Spinal cord (tissue), 9 donors: ENCODE measurements at regions not wholly inside any gene's neighbourhood (a gene's known extent, or its start where the extent isn't known, plus 50 kb on each side); places are given as distances from the start of the nearest gene placed in this dataset.

Experiments
- DNase-seq, 6 donors: peaks; one replicate each; pipeline versions ENCODE4 v3.0.0 to v3.0.0-alpha.2; 2013 to 2015; ENCODE audit warnings: low spot score in 6 of 6, low read depth in 4 of 6
- H3K27ac ChIP-seq: one replicate; pipeline ENCODE4 v1.5.1; 2013; ENCODE audit warnings: low read depth, low read length, control low read depth
- H3K27me3 ChIP-seq: one replicate; pipeline ENCODE4 v1.6.1; 2013; ENCODE audit warnings: low read length; ENCODE audit not compliant: control insufficient read depth, insufficient read depth
- H3K36me3 ChIP-seq: one replicate; pipeline ENCODE4 v1.6.1; 2013; ENCODE audit warnings: low read length; ENCODE audit not compliant: control insufficient read depth, insufficient read depth
- H3K4me1 ChIP-seq: one replicate; pipeline ENCODE4 v1.6.1; 2013; ENCODE audit warnings: low read length; ENCODE audit not compliant: control insufficient read depth, insufficient read depth
- H3K4me3 ChIP-seq: one replicate; pipeline ENCODE4 v1.5.1; 2013; ENCODE audit warnings: low read depth, low read length, control low read depth
- H3K9me3 ChIP-seq: one replicate; pipeline ENCODE4 v1.6.1; 2013; ENCODE audit warnings: low read length; ENCODE audit not compliant: control insufficient read depth, insufficient read depth
- WGBS: methylation state at CpG from one replicate; pipeline ENCODE4 v1.1.5; 2013; ENCODE audit warnings: missing lambda C conversion rate; ENCODE audit not compliant: insufficient coverage; 5-methylcytosine and 5-hydroxymethylcytosine counted together
- donor health status: healthy.

- H3K4me1 ChIP-seq, result no peaks in the 10 kb centered on the region
- no peaks in the 10 kb centered on the region for H3K36me3 ChIP-seq
- H3K27ac ChIP-seq, result no peak overlapping the region
- no peak for DNase-seq
- 81% methylated on average over 11 of the region's 15 CpGs for WGBS
- no peaks in the 10 kb centered on the region for H3K9me3 ChIP-seq
- no peaks in the 10 kb centered on the region for H3K27me3 ChIP-seq
- H3K4me3 ChIP-seq, result no peak overlapping the region
Observed at GRCh38 chr5:3341446-3342240, 254.0 kb upstream of the IRX1 start.

GRCh38 chr5:3340471-3340870 is 255.2 kb upstream of the IRX1 start:
- Histone ChIP-seq H3K27me3 (no peaks in the 10 kb centered on the region), H3K36me3 (no peaks in the 10 kb centered on the region), H3K9me3 (no peaks in the 10 kb centered on the region), H3K27ac (no peak overlapping the region), H3K4me3 (no peak overlapping the region), H3K4me1 (no peaks in the 10 kb centered on the region)
- no peak for DNase-seq
- 87% methylated on average over 12 of the region's 12 CpGs for whole genome bisulfite sequencing

GRCh38 chr5:3339798-3340115 is 255.9 kb upstream of the IRX1 start:
- WGBS, result 100% methylated on average over 5 of the region's 10 CpGs

GRCh38 chr5:3339092-3339797 is 256.4 kb upstream of the IRX1 start:
- H3K4me1 ChIP-seq, result no peaks in the 10 kb centered on the region
- 83% methylated on average over 20 of the region's 23 CpGs for WGBS
- no peak overlapping the region for H3K27ac ChIP-seq
- H3K9me3 ChIP-seq, result no peaks in the 10 kb centered on the region
- H3K36me3 ChIP-seq, result no peaks in the 10 kb centered on the region
- no peak overlapping the region for H3K4me3 ChIP-seq
- no peak for DNase-seq
- no peaks in the 10 kb centered on the region for H3K27me3 ChIP-seq

More at GRCh38 chr5:3339798-3340115, 255.9 kb upstream of the IRX1 start:
- H3K36me3 ChIP-seq, result no peaks in the 10 kb centered on the region
- H3K27me3 ChIP-seq, result no peaks in the 10 kb centered on the region
- no peak overlapping the region for H3K27ac ChIP-seq
- no peak overlapping the region for H3K4me3 ChIP-seq
- H3K9me3 ChIP-seq, result no peaks in the 10 kb centered on the region
- no peaks in the 10 kb centered on the region for H3K4me1 ChIP-seq
- no peak for DNase-seq

GRCh38 chr5:3337812-3338541 is 257.7 kb upstream of the IRX1 start:
- DNase-seq, result no peak
- Histone ChIP-seq H3K27me3 (no peaks in the 10 kb centered on the region), H3K27ac (no peak overlapping the region), H3K4me1 (no peaks in the 10 kb centered on the region), H3K4me3 (no peak overlapping the region), H3K36me3 (no peaks in the 10 kb centered on the region), H3K9me3 (no peaks in the 10 kb centered on the region)
- WGBS, result 91% methylated on average over 14 of the region's 16 CpGs

- Histone ChIP-seq H3K9me3 (no peaks in the 10 kb centered on the region), H3K27me3 (no peaks in the 10 kb centered on the region), H3K4me3 (no peak overlapping the region), H3K4me1 (no peaks in the 10 kb centered on the region), H3K27ac (no peak overlapping the region), H3K36me3 (no peaks in the 10 kb centered on the region)
- no peak for DNase-seq
- WGBS, result 85% methylated on average over 11 of the region's 11 CpGs
Observed at GRCh38 chr5:3336666-3337065, 259.0 kb upstream of the IRX1 start.

GRCh38 chr5:3335301-3335700 is 260.3 kb upstream of the IRX1 start:
- Histone ChIP-seq H3K4me1 (no peaks in the 10 kb centered on the region), H3K27ac (no peak overlapping the region), H3K36me3 (no peaks in the 10 kb centered on the region), H3K9me3 (no peaks in the 10 kb centered on the region), H3K27me3 (no peaks in the 10 kb centered on the region), H3K4me3 (no peak overlapping the region)
- no peak for DNase-seq
- 86% methylated on average over 10 of the region's 12 CpGs for WGBS

- H3K27me3 ChIP-seq, result no peaks in the 10 kb centered on the region
- no peaks in the 10 kb centered on the region for H3K4me1 ChIP-seq
- 85% methylated on average over 4 of the region's 8 CpGs for WGBS
- no peaks in the 10 kb centered on the region for H3K36me3 ChIP-seq
- H3K9me3 ChIP-seq, result no peaks in the 10 kb centered on the region
- H3K4me3 ChIP-seq, result no peak overlapping the region
- no peak overlapping the region for H3K27ac ChIP-seq
- no peak for DNase-seq
Observed at GRCh38 chr5:3333836-3334235, 261.8 kb upstream of the IRX1 start.

GRCh38 chr5:3333105-3333504 is 262.5 kb upstream of the IRX1 start:
- Histone ChIP-seq H3K27me3 (no peaks in the 10 kb centered on the region), H3K36me3 (no peaks in the 10 kb centered on the region), H3K4me1 (no peaks in the 10 kb centered on the region), H3K9me3 (no peaks in the 10 kb centered on the region), H3K4me3 (no peak overlapping the region), H3K27ac (no peak overlapping the region)
- DNase-seq, result no peak
- WGBS, result 94% methylated on average over 9 of the region's 9 CpGs
